Right lobe of liver (tissue), 4 donors: ENCODE measurements at regions not wholly inside any gene's neighbourhood (a gene's known extent, or its start where the extent isn't known, plus 50 kb on each side); places are given as distances from the start of the nearest gene placed in this dataset.

ENCODE experiments used
- CTCF ChIP-seq, 4 donors: fragments of 200-600 bp in 3 of 4; fragments of 450-650 bp in 1 of 4; IDR thresholded peaks; one replicate each; pipeline versions ENCODE4 v1.5.1 to v1.8.0; 2016 to 2022; ENCODE audit warnings: antibody characterized with exemption in 4 of 4, mild to moderate bottlenecking in 2 of 4
- POLR2A ChIP-seq: fragments of 450-650 bp; IDR thresholded peaks from one replicate; pipeline ENCODE4 v1.6.1; 2017; ENCODE audit warnings: antibody characterized with exemption, mild to moderate bottlenecking
- donor health status: DM: no; HTN: no; CAD: no.
- donor health status: DM: no; HTN: no; CAD: no.
- donor health status: DM: no; HTN: yes; CAD: no.

GRCh38 chr13:54980651-54981050, 1952.0 kb downstream of the OLFM4 start:
- TF ChIP-seq POLR2A, result no peak
- no peak for TF ChIP-seq CTCF (IDR thresholded peaks at IDR 0.05)
